ENCODE measurements at regions not wholly inside any gene's neighbourhood (a gene's known extent, or its start where the extent isn't known, plus 50 kb on each side); places are given as distances from the start of the nearest gene placed in this dataset.
A peak's percentile ranks its signal among the peaks of the same experiment; 100 is the strongest.

DNA sequence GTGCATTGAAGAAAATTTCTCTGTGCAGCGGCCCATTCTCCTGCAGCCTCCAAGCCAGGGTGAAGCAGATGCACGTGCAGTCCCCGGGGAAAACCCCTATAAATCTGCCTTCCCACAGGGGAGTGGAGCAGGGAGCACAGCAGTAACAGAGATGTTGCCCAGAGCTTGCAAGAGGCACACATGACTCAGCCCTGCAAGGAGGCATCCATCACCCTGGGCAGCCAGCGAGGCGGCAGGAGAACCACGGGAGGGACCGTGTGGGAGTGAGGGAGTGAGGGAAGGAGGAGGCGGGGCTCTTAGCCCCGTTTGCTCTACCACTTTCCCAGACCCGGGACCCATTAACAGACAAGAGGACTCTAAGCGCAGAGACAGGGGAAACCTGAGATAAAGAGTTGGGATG lies 96.2 kb upstream of the ARAP3 start:
- no peak for DNase-seq

DNA sequence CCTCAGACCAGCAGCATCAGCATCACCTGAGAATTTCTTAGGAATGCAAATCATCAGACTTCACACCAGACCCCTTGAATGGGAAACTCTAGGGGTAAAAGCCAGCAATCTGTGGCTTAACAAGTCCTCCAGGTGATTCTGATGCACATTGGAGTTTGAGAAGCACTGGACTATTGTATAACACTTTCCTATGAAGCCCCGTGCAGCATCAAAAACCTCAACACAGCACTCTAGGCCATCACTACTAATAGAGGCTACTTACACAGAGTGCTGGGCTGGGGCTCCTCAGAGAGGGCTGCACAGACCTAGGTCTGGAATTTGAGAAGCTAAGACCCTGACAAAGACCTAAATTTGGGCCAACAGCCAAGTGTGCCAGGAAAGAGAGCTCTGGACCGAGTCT lies 95.7 kb upstream of the ARAP3 start:
- DNase-seq: no peak

DNA sequence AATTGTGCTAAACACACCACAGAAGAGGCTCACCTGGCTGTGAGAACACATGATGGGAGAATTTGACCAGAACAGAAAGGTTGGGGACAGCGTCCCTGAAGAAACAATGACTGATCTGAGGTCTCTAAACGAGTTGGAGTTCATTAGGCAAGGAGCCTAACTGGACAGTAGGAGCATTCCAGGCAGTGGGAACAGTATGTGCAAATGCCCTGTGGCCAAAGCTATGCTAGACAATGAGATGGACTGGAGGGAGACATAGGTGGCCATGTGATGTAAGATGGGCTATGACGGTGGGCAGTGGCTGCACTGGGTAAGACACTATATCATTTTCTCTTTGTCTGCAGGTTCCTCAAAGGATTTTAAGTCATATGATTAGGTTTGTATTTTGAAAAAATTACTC lies 95.1 kb upstream of the ARAP3 start:
- DNase-seq: no peak

DNA sequence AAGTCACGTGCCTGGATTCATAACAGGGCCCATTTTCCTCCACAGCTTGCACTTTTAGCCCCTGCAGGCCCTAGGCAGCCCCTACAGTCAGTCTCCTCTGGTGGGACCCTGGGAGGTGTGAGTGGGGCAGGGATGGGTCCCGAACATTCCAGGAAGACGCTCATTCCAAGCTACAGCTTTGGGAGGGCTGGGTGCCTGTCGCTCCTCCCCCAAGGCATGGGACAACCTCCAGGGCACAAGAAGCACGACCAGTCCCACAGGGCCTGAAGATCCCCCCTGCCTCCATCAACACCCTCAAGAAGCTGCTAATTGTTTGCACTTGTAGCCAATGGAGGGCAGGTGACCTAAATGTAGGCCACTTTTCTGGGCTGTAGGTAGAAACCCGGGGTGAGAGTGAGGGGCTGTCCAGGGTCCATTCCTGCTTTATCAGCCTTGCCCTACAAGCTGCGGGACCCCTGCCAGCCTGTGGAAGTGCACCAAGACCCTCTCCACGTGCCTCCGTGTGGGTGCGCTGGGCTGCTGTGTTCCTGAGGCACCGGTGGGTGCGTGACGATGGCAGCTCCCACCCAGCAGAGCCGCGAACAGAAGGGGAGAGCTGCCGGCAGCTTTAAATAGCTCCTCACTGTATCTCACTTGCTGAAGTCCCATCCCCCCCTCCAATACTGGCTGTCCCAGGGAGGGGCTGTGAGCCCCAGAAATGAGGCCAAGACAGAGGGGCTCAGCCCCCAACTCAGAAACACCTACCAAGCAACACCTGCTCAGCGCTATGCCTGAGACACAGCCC lies 91.9 kb upstream of the ARAP3 start:
- no peak for DNase-seq

DNA sequence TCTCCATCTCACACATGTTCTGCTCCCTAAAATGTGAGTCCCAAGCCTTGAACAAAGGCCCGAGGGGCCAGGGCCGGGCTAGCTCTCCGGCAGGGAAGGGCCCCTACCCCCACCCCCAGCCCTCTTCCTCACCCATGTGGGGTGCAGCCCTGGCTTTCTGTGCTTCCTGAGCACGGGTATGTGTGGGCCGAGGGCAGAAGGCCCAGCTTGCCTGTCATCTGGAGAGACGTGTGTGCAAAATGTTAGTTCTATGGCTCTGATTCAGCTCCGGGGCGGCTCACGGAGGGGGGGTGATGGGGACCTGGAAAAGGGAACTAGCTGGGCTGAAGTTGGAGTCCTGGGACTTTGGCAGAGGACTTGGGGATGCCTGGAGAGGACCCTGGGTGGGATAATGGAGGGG lies 90.3 kb upstream of the ARAP3 start:
- DNase-seq: no peak

DNA sequence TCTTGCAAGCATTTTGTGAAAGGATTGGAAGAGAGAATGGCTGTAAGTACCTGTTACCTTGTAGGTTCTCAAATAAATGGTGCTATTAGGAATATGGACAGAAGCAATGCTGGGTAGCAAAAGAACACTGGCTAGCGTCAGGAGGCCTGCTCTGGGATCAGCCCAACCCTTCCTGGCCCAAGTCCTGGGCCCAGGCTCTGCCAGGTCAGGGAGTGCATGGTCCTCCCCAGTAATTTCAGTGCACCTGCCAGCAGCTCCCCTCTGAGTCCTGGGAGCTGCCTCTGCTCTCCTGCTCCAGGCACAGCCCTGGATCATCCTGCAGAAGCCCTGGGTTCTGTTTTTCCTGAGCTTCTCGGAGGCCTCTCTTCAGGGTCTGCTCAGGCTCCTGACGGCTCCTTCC lies 89.5 kb upstream of the ARAP3 start:
- DNase-seq: no peak

DNA sequence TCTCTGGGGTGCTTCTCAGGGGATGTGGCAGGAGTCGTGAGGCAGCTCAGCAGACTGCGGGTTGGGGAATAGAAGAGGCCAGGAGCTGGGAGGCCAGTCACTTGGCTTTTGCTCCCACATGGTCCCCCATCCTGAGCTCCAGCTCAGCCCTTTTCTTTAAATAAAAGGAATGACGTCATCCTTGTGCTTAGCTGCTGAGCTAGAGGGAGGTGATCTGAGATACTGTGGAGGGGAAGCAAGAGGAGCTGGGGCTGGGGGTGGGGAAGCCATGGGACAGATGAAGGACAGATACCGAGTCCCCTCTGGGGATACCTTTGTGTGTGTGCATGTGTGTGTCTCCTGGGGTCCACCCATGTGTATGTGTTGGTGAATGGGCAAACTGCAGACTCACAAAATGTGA lies 89.0 kb upstream of the ARAP3 start:
- no peak for DNase-seq

DNA sequence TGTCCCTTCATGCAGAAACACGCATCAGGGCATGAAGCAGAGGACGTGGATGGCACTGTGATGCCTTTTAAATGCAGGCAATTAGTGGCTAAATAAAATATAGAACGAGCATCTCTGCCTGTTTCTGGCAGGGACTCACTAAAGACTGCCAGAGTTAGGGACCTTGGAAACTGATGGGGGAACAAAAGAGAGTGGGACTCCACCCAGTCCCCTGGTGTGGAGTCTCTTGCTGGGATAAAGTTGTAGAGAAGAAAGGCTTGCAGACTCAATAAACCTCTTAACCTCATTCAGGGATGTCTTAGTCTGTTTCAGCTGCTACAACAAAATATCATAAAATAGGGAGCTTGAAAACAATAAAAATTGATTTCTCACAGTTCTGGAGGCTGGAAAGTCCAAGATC lies 87.6 kb upstream of the ARAP3 start:
- no peak for DNase-seq

DNA sequence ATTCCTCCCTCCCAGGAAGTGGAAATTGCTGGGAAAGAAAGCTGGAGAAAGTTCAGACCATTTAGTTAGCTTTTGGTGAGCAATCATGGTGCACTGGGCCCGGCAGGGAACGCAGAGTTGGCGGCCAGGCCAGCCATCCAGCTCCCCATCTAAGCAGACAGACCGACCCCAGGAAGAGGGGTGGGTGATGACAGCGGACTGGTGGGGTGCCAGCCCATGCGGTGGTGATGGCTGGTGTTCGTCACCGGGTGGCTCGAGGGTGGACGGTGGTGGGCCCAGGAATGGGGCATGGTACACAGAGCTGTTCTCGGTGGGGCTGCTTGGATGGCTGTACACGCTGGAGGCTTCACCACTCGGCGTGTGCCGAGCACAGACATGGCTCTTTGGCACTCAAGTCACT lies 85.6 kb upstream of the ARAP3 start:
- no peak for DNase-seq

DNA sequence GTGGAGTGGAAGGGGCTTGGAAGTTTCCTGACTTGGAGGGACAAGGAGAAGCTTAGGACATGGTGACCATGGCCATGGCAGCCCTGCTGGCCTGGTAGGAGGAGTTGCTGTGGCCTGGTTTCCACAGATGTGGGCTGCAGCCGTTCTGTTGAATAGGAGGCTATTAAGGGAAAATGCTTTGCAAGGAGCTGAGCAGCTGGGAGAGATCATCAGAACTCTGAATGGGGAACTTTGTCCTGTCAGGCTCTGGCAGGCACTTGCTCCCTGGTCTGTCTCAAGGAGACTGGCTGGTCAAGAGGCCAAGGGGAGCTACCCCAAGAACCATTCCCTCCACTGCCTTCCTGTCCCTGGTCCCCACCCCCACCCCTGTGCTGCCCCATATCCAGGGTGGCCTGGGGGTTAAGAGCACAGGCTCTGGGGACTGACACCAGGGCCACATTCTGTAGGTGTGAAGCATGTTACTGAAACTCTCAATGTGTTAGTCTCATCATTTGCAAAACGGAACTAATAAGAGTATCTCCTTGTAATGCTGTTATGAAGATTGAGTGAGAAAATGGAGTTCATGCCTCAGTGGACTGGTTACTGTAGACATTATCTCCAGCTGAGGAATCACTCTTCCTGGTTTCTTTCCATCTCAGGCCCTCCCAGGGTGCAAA lies 84.0 kb upstream of the ARAP3 start:
- DNase-seq: no peak

DNA sequence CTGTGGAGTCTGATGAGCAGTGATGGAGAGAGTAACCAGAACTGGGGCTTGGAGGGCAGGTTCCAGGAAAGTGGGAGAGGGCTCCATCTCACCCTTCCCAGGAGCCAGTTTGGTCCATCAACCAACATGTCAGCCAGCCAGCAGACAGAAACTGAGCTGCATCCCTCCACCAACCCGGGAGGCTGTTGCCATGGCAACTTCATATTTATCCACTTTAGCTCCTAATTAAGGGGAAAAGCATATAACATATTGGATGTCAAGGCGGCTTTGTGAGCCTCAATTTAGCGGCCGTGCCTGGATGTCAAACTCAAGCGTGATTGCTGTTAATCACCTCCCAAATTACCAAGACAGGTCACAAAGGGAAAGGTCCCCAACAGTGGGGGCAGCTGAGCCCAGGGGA lies 81.5 kb upstream of the ARAP3 start:
- no peak for DNase-seq

DNA sequence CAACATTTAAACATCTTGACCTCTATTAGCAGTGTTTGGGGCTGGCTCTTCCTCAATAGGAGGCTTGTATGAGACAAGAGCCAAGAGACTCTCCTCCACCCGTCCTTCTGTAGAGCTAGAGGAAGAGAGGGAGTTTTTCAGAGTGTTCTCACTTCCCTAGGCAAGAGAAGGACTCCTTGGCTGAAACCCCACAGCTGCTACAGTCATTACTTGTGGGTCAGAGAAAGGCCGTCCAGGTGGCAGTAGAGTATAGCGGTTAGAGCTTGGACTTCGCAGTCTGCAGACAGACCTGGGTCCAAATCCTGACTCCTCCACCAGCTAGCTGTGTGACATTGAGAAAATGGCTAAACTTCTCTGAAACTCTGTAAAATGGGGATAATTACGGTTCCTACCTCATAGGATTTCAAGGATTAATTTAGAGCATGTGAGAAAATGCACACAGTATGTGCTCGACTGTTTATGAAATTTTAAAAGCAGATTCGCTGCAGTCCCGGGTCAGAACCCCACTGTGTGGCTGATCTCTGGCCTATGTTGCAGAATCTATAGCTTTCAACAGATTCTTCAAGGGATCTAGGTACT lies 80.8 kb upstream of the ARAP3 start:
- no peak for DNase-seq

DNA sequence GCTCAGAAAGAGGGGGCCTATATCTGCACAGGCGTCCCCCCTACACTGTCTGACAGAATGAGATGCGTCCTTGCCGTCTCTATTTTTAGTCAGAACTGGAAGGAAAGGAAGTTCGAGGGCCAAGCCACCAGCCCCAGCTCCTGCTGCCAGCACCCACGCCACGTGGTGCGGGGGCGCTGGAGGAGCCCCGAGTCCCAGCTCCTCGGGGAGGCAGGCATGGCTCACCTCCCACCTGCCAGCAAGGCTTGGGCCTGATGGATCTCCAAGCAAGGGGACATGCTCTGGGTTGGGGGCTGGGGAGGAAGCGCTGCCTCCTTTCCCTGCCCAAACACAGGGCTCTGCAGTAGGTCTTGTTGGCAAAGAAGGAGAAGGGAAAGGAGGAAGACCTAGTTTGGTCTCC lies 80.3 kb upstream of the ARAP3 start:
- DNase-seq: no peak

DNA sequence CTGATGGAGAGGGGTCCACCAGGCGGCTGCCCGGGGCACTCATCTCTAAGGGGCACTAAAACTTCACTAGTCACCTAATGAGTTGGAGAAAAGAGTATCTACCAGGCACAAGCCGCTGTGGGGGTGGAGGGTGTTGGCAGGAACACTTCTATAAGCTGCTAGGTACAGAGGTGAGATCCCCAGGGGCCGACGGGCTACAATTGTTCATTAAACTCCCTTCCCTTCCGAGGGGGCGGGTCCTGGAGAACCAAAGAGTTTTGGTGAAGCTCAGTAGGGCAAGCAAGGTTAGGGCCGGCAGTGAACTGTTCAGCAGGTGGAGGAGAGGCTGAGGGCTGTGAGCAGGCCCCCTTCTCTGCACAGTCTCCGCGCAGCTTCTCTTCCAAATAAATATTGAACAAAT lies 78.7 kb upstream of the ARAP3 start:
- no peak for DNase-seq

DNA sequence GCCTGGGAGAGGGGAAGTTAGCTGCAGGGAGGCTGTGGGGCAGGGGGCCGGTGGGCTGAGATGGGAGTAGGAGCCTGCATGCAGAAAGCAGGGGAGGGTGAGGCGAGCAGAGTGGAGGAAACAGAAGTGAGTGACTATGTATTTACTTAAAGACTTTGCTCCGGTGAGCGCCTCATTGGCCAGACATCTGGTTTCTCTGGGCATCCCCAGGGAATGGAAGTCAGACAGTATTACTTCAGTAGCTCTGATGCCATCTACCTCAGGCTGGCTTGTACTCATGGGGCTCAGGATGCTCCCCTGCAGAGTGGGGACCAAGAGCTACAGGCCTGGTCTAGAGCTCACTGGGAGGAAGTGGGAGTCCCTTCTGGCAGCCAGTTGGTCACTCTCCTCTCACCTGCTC lies 78.2 kb upstream of the ARAP3 start:
- no peak for DNase-seq

DNA sequence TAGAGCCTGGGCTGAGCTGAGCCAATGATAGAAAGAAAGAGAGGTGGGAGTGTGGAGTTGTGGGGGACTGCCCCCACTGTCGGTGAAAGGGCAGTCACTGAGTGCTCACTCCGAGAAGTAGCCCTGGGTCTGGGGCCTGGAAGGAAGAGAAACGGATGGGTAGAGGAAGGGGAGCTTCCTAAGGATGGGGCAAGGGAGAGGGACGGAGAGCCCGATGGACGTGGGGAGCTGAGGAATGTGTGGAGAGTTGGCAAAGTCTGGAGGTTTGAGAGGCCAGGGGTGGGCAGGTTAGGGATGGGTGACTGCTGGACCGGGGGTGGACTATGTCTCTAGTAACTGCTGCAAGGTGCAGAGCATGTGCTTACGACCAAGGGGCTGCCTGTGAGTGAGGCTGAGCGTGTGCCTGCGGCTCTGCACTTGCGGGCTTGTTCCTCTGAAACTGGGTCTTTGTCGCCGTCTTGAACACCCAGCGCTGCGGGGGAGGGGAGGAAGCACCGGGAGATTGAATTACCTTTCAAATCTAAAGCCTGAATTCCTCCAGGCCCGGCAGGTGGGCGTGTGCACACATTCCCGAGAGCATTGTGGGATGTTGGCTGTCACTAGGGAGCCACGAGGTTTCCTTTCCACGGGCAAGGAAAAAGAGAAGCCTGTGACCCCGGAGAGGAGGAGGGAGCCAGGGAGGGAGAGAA lies 76.4 kb upstream of the ARAP3 start:
- no peak for DNase-seq

DNA sequence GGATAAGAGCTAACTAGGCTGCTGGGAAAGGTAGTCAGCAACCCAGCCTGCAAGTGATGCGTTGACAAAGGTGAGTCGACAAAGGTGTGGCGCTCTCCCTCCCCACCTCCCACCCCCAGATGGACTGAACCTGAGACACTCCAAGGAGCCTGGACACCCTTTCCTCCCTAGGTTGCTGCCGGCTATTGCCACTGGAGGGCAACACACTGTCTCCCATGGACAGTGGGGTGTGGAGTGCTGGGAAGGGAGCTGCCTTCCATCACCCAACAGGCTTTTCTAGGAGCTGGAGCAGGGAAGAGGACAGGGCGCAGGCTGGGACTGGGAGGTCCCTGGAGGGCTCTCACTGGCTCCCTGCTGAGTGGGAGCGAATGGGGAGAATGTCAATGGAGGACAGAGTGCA lies 75.4 kb upstream of the ARAP3 start:
- DNase-seq: no peak

DNA sequence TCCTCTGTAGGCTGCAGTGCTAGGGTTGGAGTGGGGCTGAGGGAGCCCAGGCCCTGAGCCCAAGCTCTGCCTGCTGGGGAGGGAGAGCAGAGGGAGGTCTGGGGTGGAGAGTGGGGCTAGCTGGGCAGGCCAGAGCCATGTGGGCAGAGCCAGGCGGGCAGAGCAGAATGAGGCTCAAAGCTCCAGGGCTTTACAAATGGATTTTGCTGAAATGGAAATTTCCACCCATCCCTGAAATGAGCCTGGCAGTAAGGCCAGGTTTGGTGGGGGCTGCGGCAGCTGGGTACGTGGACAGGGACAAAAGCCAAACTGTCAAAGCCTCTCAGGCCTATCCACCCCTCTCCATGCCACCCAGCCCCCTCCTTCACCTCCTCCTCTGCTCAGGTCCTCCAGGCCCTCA lies 74.2 kb upstream of the ARAP3 start:
- DNase-seq: no peak

DNA sequence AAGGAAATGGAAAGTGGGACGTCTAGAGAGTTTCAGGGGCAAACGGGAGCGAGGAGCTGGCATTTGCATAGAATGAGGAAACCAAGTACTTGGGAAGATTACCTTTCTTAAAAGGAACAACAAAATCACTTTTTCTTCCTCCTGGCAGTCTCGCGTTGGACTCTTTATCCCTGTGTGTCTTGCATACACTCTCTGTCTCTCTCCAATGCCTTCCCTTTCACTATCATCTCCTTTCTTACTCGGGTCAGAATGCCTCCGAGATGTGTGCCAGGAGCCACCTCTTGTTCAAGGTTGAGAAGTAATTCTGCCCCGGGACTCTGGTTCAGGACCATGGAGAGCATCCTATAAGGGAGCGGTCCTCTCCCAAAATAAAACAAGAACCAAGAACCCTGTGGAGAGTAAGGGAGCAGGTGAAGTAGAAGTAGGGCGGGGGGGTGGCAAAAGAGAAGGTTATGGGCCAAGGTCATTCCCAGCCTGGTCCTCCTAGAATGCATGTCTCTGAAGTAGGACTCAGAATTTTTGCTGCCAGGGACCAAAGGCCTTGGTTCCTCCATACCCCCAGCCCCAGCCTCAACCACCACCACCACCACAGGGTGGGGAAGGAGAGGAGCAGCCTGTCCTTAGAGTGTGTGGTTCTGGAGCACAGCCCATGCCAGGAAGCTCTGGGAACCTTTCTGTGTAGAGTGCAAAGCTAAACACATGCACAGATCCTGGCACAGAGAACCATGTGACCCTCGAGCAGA lies 72.1 kb upstream of the ARAP3 start:
- peak; percentile 36 for DNase-seq

DNA sequence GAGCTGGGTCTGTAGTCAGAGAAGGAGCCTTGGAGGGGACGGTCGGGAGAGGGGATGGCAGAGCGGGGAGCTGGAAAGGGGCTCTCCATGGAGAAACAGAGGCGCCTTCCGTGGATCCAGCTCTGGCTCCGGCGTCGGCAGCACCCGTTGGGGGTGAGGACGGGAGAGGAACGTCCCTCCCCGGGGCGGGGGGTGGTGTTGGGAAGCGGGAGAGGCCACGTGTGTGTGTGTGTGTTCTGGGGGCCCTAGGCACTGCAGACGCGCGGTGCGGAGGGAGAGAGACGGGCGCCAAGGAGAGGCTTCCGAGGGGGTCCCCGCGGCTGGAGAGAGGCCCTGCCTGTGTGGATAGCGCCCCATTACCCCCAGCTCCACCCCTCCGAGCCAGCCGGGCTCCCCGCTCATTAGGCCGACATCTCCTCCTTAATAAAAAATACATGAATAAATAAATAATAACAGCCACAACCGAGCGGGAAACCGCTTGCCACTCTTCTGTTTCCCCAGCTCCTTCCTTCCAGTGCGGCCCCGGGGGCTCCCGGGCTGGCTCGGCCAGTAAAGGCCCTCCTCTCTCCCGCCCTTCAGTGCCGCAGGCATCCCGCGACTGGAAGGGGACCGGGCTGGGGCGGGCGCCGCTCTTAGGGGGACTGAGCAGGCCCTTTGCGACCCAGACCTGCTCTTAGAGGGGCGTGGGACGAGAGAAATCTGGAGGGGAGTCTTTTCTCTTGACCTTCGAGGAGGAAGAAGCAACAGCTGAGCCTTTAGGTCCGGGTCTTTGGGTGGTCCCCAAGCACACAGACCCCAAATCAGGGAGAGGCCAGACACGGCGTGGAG lies 71.3 kb upstream of the ARAP3 start:
- no peak for DNase-seq
